H1 (cell line): ENCODE measurements at regions not wholly inside any gene's neighbourhood (a gene's known extent, or its start where the extent isn't known, plus 50 kb on each side); places are given as distances from the start of the nearest gene placed in this dataset.

Source experiments
- EZH2 ChIP-seq: fragments of 200-600 bp; sonication (generic); IDR thresholded peaks from 2 replicates; pipeline ENCODE4 v1.7.1; 2012; ENCODE audit warnings: low read depth, mild to moderate bottlenecking, moderate library complexity, low read length, inconsistent platforms; ENCODE audit not compliant: severe bottlenecking
- FOSL1 ChIP-seq: IDR thresholded peaks from 2 replicates; pipeline ENCODE4 v1.6.1; 2011; ENCODE audit warnings: mild to moderate bottlenecking, low read depth, low read length, moderate library complexity; ENCODE audit not compliant: insufficient read depth
- RNF2 ChIP-seq: fragments of 200-900, 300-1000 bp; sonication (generic); IDR thresholded peaks from 2 replicates; pipeline ENCODE4 v1.7.1; 2016; ENCODE audit warnings: borderline replicate concordance, low read depth, mild to moderate bottlenecking, antibody characterized with exemption, low read length; ENCODE audit not compliant: poor library complexity, severe bottlenecking; ENCODE audit errors: missing control alignments
- SIX5 ChIP-seq: IDR thresholded peaks from 2 replicates; pipeline ENCODE4 v1.6.1; 2011; ENCODE audit warnings: mild to moderate bottlenecking, low read depth, low read length
- SP2 ChIP-seq: IDR thresholded peaks from 2 replicates; pipeline ENCODE4 v1.6.1; 2012; ENCODE audit warnings: mild to moderate bottlenecking, low read length, inconsistent platforms
- TCF12 ChIP-seq: IDR thresholded peaks from 2 replicates; pipeline ENCODE4 v1.6.1; 2011; ENCODE audit warnings: low read depth, mild to moderate bottlenecking, low read length
- TF ChIP-seq, protein P1 (sequence below): fragments of 300-600 bp; sonication (generic); IDR thresholded peaks from 2 replicates; pipeline ENCODE4 v1.7.1; 2012; ENCODE audit warnings: low read length, moderate library complexity, mild to moderate bottlenecking, inconsistent platforms; ENCODE audit not compliant: insufficient replicate concordance
- TF ChIP-seq, protein P2 (sequence below): IDR thresholded peaks from 2 replicates; pipeline ENCODE4 v1.6.1; 2012; ENCODE audit warnings: low read length, inconsistent platforms

DNA sequence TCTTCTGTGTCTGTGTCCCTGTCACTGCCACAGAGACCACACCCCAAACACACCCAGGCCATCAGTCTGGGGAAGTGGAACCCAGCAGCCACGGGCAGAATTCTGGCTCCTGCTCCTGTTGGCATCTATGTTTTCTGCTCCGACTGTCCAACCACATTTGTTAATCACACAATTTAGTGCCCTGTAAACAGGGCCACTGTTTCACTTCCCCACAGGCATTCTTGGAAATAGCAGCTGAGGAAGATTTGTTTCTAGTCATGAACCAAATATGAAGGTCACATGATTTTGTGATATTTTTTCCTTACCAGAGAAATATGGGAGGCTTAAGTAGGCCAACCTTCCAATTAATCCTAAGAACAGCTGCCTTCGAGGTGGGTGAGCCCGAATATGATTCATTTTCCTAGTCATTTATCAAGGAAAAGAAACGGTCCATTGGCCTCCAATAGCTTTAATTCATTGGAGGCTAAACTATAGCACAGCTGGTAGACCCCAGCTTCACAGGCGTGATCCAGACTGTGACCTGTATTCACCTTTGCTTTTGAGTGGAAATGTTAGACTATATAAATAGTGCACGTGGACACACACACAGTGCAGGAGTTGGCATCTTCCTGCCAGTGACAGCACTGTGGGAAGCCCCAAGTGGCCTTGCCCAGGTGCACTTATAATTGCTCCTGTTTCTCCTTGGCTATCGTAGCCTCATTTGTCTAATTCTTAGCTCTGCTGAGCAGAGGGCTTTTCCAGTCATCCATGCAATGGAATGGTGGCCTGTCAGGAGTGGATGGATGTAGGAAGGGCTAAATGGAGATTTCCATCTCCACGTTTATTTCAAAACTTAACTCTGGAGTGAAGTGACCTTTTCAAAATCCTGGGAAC, 267.9 kb downstream of the LPIN1 start (continued):
- TF ChIP-seq, protein P1, sequence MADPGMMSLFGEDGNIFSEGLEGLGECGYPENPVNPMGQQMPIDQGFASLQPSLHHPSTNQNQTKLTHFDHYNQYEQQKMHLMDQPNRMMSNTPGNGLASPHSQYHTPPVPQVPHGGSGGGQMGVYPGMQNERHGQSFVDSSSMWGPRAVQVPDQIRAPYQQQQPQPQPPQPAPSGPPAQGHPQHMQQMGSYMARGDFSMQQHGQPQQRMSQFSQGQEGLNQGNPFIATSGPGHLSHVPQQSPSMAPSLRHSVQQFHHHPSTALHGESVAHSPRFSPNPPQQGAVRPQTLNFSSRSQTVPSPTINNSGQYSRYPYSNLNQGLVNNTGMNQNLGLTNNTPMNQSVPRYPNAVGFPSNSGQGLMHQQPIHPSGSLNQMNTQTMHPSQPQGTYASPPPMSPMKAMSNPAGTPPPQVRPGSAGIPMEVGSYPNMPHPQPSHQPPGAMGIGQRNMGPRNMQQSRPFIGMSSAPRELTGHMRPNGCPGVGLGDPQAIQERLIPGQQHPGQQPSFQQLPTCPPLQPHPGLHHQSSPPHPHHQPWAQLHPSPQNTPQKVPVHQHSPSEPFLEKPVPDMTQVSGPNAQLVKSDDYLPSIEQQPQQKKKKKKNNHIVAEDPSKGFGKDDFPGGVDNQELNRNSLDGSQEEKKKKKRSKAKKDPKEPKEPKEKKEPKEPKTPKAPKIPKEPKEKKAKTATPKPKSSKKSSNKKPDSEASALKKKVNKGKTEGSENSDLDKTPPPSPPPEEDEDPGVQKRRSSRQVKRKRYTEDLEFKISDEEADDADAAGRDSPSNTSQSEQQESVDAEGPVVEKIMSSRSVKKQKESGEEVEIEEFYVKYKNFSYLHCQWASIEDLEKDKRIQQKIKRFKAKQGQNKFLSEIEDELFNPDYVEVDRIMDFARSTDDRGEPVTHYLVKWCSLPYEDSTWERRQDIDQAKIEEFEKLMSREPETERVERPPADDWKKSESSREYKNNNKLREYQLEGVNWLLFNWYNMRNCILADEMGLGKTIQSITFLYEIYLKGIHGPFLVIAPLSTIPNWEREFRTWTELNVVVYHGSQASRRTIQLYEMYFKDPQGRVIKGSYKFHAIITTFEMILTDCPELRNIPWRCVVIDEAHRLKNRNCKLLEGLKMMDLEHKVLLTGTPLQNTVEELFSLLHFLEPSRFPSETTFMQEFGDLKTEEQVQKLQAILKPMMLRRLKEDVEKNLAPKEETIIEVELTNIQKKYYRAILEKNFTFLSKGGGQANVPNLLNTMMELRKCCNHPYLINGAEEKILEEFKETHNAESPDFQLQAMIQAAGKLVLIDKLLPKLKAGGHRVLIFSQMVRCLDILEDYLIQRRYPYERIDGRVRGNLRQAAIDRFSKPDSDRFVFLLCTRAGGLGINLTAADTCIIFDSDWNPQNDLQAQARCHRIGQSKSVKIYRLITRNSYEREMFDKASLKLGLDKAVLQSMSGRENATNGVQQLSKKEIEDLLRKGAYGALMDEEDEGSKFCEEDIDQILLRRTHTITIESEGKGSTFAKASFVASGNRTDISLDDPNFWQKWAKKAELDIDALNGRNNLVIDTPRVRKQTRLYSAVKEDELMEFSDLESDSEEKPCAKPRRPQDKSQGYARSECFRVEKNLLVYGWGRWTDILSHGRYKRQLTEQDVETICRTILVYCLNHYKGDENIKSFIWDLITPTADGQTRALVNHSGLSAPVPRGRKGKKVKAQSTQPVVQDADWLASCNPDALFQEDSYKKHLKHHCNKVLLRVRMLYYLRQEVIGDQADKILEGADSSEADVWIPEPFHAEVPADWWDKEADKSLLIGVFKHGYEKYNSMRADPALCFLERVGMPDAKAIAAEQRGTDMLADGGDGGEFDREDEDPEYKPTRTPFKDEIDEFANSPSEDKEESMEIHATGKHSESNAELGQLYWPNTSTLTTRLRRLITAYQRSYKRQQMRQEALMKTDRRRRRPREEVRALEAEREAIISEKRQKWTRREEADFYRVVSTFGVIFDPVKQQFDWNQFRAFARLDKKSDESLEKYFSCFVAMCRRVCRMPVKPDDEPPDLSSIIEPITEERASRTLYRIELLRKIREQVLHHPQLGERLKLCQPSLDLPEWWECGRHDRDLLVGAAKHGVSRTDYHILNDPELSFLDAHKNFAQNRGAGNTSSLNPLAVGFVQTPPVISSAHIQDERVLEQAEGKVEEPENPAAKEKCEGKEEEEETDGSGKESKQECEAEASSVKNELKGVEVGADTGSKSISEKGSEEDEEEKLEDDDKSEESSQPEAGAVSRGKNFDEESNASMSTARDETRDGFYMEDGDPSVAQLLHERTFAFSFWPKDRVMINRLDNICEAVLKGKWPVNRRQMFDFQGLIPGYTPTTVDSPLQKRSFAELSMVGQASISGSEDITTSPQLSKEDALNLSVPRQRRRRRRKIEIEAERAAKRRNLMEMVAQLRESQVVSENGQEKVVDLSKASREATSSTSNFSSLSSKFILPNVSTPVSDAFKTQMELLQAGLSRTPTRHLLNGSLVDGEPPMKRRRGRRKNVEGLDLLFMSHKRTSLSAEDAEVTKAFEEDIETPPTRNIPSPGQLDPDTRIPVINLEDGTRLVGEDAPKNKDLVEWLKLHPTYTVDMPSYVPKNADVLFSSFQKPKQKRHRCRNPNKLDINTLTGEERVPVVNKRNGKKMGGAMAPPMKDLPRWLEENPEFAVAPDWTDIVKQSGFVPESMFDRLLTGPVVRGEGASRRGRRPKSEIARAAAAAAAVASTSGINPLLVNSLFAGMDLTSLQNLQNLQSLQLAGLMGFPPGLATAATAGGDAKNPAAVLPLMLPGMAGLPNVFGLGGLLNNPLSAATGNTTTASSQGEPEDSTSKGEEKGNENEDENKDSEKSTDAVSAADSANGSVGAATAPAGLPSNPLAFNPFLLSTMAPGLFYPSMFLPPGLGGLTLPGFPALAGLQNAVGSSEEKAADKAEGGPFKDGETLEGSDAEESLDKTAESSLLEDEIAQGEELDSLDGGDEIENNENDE, result no peak
- TF ChIP-seq, protein P2, sequence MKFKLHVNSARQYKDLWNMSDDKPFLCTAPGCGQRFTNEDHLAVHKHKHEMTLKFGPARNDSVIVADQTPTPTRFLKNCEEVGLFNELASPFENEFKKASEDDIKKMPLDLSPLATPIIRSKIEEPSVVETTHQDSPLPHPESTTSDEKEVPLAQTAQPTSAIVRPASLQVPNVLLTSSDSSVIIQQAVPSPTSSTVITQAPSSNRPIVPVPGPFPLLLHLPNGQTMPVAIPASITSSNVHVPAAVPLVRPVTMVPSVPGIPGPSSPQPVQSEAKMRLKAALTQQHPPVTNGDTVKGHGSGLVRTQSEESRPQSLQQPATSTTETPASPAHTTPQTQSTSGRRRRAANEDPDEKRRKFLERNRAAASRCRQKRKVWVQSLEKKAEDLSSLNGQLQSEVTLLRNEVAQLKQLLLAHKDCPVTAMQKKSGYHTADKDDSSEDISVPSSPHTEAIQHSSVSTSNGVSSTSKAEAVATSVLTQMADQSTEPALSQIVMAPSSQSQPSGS, result no peak
- TF ChIP-seq RNF2, result no peak
- no peak for TF ChIP-seq SP2
- TF ChIP-seq TCF12, result no peak
- no peak for TF ChIP-seq EZH2
- TF ChIP-seq FOSL1, result no peak
- TF ChIP-seq SIX5, result no peak
